Naive B cell (primary cell): ENCODE measurements at regions not wholly inside any gene's neighbourhood (a gene's known extent, or its start where the extent isn't known, plus 50 kb on each side); places are given as distances from the start of the nearest gene placed in this dataset.
"Not testable (repeated sequence)": the region's sequence is repeated elsewhere in the genome, so short reads cannot be mapped to it uniquely, and the experiment has no call there.

Source experiments
- ATAC-seq, 2 donors: fragments of 150-1000 bp; cut with Tn5 transposase; 2 replicates each; pipeline ENCODE4 v1.10.0; 2021; ENCODE audit warnings: low read depth in 2 of 2, mild to moderate bottlenecking in 2 of 2, moderate library complexity in 2 of 2
- DNase-seq: peaks from one replicate; pipeline ENCODE4 v3.0.0; 2022
- H3K27ac Mint-ChIP-seq, 6 donors: one replicate each; pipeline ENCODE4 v1.8.0; 2020 to 2022; ENCODE audit warnings: mild to moderate bottlenecking in 6 of 6, mixed read lengths in 6 of 6, moderate library complexity in 5 of 6, inconsistent platforms in 2 of 6
- H3K27me3 Mint-ChIP-seq, 3 donors: one replicate each; pipeline ENCODE4 v1.8.0; 2021 to 2022; ENCODE audit warnings: mixed read lengths in 3 of 3, mild to moderate bottlenecking in 1 of 3
- H3K36me3 Mint-ChIP-seq, 2 donors: one replicate each; pipeline ENCODE4 v1.8.0; 2020 to 2022; ENCODE audit warnings: mixed read lengths in 2 of 2, inconsistent platforms in 1 of 2, mild to moderate bottlenecking in 1 of 2
- H3K4me1 Mint-ChIP-seq, 3 donors: one replicate each; pipeline ENCODE4 v1.8.0; 2020 to 2022; ENCODE audit warnings: mixed read lengths in 3 of 3, inconsistent platforms in 1 of 3, mild to moderate bottlenecking in 1 of 3, moderate library complexity in 1 of 3
- H3K4me3 Mint-ChIP-seq, 8 donors: one replicate each; pipeline ENCODE4 v1.8.0; 2020 to 2022; ENCODE audit warnings: mild to moderate bottlenecking in 8 of 8, mixed read lengths in 8 of 8, moderate library complexity in 8 of 8, inconsistent platforms in 2 of 8
- H3K9me3 Mint-ChIP-seq, 7 donors: one replicate each; pipeline ENCODE4 v1.8.0; 2020 to 2022; ENCODE audit warnings: mixed read lengths in 7 of 7, mild to moderate bottlenecking in 5 of 7, inconsistent platforms in 2 of 7, moderate library complexity in 1 of 7

DNA sequence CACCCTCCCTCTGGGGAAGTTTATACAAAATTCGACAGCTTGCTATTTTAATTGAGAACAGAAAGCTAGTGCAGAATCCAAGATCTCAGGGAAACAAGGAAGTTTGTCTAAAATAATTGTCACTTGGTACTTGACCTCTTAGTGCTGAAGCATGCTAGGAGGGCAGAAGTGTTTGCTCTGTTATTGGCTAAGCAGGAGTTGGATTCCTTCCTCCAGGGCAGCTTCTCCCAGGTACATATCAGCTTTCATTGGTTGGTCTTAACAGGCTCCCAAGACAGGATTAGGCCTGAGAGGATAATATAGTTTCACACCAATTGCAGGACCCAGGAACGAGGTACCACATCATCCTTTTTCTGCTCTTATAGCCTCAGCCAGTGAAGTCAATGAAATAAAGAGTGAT, 432.8 kb downstream of the IRX1 start:
- Mint-ChIP-seq H3K36me3 (peaks cover 0 to 7% of the 10 kb centered on the region in 2 donors), H3K4me1 (peaks cover 0 to under 1% (median 0%) of the 10 kb centered on the region in 3 donors), H3K9me3 (peaks cover 0 to 13% (median 5%) of the 10 kb centered on the region in 7 donors), H3K27ac (no peak overlapping the region), H3K4me3 (peak overlapping the region in 1 of 8 donors; percentile 41), H3K27me3 (peaks cover 1 to 15% (median 6%) of the 10 kb centered on the region in 3 donors)
- ATAC-seq (no peak), DNase-seq (no peak)

DNA sequence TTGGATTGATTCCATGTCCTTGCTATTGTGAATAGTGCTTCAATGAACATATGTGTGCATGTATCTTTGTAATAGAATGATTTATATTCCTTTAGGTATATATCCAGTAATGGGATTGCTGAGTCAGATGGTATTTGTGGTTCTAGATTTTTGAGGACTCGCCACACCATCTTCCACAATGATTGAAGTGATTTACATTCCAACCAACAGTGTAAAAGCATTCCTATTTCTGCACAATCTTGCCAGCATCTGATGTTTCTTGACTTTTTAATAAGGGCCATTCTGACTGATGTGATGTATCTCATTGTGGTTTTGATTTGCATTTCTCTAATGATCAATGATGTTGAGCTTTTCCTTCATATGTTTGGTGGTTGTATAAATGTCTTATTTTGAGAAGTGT, 437.9 kb downstream of the IRX1 start:
- H3K27me3 Mint-ChIP-seq, ATAC-seq: not testable (repeated sequence)

DNA sequence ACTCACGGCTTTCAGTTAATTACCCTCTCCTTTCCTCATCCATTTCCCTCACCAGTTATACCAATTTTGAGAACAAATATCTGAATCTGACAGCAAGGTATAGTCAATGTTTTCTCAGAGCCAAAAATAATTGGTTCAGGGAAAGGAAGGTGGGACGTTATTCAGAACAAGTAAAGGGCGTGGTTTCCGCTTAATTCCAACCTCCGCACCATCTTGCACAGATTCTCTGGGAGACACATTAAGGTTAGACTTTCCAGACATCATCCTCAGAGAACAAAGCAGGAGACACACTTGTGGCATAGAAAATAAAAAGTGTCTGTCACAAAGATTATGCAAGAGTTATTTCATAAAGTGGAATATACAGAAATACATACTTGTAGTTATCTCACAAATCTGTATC, 441.2 kb downstream of the IRX1 start:
- no peak for DNase-seq
- no peak overlapping the region for H3K4me3 Mint-ChIP-seq
- H3K9me3 Mint-ChIP-seq = peaks cover 0 to 7% (median 4%) of the 10 kb centered on the region in 7 donors
- H3K27me3 Mint-ChIP-seq = no peaks in the 10 kb centered on the region
- no peaks in the 10 kb centered on the region for H3K4me1 Mint-ChIP-seq
- no peak overlapping the region for H3K27ac Mint-ChIP-seq
- no peak for ATAC-seq
- no peaks in the 10 kb centered on the region for H3K36me3 Mint-ChIP-seq

More for the DNA sequence above, 437.9 kb downstream of the IRX1 start:
- H3K27ac Mint-ChIP-seq, H3K4me1 Mint-ChIP-seq, DNase-seq, H3K36me3 Mint-ChIP-seq, H3K4me3 Mint-ChIP-seq: not testable (repeated sequence)
- H3K9me3 Mint-ChIP-seq = peaks cover 4 to 16% (median 7%) of the 10 kb centered on the region in 7 donors

DNA sequence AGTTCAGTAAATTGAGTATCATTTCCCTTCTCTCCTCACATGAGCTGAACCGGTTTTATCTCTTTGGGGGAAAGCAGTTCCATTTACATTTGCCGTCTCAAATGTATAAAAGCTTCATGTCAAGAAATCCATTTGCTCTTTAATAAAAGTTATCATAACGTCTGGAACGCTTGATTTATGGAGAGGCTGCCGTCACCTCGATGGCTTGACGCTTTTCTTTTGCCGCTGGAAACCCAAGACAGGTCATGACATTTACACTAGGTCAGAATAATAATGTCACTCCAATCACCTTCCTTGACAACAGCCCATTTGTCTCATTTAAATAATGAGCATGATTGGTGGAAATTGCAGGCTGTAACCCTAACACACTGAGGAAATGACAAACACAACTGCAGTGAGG, 443.4 kb downstream of the IRX1 start:
- no peak overlapping the region for H3K27ac Mint-ChIP-seq
- no peaks in the 10 kb centered on the region for H3K27me3 Mint-ChIP-seq

DNA sequence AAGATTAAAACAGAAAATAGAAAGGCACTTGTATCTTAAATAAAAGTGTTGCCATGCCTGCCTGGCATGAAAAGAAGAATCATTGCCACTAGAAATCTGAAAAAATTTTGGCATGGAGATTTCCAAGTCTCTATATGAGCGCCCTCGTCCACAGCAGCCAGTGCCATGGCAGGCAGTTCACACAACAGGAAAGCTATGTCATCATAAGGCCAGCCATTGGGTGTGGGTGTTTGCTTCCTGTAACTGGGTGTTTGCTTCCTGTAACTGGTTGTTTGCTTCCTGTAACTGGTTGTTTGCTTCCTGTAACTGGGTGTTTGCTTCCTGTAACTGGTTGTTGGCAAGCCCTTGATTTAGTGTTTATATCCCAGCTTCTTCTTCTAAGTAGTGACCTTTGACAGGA, 446.7 kb downstream of the IRX1 start:
- no peak overlapping the region for H3K4me3 Mint-ChIP-seq
- no peaks in the 10 kb centered on the region for H3K36me3 Mint-ChIP-seq
- H3K27me3 Mint-ChIP-seq = no peaks in the 10 kb centered on the region
- ATAC-seq (no peak), DNase-seq (no peak)
- peaks cover 0 to 2% (median 0%) of the 10 kb centered on the region in 3 donors for H3K4me1 Mint-ChIP-seq
- H3K9me3 Mint-ChIP-seq = peaks cover 0 to 4% (median 3%) of the 10 kb centered on the region in 7 donors
- no peak overlapping the region for H3K27ac Mint-ChIP-seq

More for the DNA sequence above, 443.4 kb downstream of the IRX1 start:
- Mint-ChIP-seq H3K36me3 (no peaks in the 10 kb centered on the region), H3K4me3 (no peak overlapping the region), H3K9me3 (peaks cover 0 to 7% (median 3%) of the 10 kb centered on the region in 7 donors), H3K4me1 (peaks cover 0 to 2% (median 0%) of the 10 kb centered on the region in 3 donors)
- DNase-seq = no peak
- ATAC-seq = no peak

DNA sequence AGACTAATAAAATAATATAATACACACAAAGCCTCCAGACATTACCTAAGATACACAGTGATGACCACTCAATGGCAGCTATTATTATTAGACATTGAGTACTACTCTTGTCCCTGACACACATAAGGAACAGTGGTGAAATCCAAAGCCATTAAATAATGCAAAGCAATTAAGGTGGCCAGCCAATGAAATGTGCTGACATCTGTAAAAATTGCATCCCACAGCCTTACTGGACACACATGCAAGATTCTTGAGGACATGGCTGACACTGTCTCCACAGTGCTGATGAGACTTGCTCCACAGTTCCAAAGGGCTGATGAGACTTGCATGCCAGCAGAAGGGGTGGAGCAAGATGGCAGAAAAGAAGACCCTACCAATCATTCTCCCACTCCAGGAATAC, 447.5 kb downstream of the IRX1 start:
- Mint-ChIP-seq H3K4me1 (peaks cover 0 to 2% (median 0%) of the 10 kb centered on the region in 3 donors), H3K4me3 (no peak overlapping the region), H3K36me3 (no peaks in the 10 kb centered on the region), H3K9me3 (peaks cover 0 to 4% (median 3%) of the 10 kb centered on the region in 7 donors), H3K27ac (no peak overlapping the region), H3K27me3 (no peaks in the 10 kb centered on the region)
- no peak for DNase-seq
- no peak for ATAC-seq

DNA sequence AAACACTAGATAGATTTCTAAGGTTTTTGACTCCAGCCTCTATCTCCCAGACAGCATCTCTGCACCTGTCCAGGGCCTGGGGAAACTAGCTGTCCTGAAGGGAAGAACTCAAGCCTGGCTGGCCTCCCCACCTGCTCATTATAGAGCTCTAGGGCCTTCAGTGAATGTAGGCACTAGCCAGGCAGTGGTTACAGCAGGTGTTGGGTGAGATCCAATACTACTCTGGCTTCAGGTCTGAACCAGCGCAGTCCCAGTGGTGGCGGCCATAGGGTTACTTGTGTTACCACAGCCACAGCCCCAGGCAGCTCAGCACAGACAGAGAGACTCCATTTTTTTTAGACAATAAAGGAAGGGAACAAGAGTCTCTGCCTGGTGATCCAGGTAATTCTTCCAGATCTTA, 449.2 kb downstream of the IRX1 start:
- Mint-ChIP-seq H3K4me1 (peaks cover 0 to 2% (median 0%) of the 10 kb centered on the region in 3 donors), H3K27me3 (no peaks in the 10 kb centered on the region), H3K36me3 (no peaks in the 10 kb centered on the region), H3K27ac (no peak overlapping the region), H3K9me3 (peaks cover 0 to 5% (median 0%) of the 10 kb centered on the region in 7 donors), H3K4me3 (no peak overlapping the region)
- ATAC-seq (no peak), DNase-seq (no peak)

DNA sequence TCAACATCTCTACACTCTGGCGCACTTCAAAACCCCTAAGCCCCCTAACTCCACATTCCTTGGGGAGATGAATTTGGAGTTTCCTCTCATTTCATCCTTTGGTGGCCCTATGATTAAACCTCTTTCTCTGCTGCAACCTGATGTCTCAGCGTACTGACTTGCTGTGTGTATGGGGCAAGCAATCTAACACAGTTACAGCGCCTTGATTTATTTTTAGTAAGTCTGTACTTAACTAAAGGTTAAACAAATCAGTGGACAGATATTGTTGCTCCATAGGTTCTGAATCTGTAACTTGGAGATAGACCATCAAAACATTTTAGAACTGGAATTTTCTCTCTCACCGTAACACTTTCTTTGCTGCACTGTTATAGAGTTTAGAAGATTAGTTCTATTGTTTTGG, 452.8 kb downstream of the IRX1 start:
- H3K4me1 Mint-ChIP-seq = no peaks in the 10 kb centered on the region
- no peak overlapping the region for H3K4me3 Mint-ChIP-seq
- no peaks in the 10 kb centered on the region for H3K36me3 Mint-ChIP-seq
- H3K9me3 Mint-ChIP-seq = peaks cover 0 to 4% (median 0%) of the 10 kb centered on the region in 7 donors
- H3K27ac Mint-ChIP-seq = no peak overlapping the region
- H3K27me3 Mint-ChIP-seq = no peaks in the 10 kb centered on the region
- ATAC-seq (no peak), DNase-seq (no peak)

DNA sequence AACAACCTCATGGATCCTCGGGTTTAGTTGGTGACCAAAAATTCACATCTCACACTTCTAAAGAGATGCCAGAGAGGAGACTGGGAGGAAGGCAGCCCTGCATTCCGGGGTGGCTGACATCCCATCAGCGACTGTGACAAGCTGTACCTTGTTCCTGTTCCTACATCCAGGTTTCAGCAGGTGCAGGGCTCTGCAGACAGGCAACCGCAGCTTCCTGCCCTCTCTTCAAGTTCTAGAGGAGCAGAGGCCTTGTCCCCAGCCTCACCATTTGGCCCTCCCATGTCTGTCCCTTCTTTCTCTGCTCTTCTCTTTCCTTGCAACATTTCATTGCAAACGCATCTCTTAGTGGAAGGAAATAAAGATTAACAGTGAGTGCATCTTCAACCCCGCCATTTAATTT, 454.6 kb downstream of the IRX1 start:
- H3K36me3 Mint-ChIP-seq = no peaks in the 10 kb centered on the region
- no peak overlapping the region for H3K4me3 Mint-ChIP-seq
- H3K9me3 Mint-ChIP-seq = peaks cover 0 to 4% (median 0%) of the 10 kb centered on the region in 7 donors

DNA sequence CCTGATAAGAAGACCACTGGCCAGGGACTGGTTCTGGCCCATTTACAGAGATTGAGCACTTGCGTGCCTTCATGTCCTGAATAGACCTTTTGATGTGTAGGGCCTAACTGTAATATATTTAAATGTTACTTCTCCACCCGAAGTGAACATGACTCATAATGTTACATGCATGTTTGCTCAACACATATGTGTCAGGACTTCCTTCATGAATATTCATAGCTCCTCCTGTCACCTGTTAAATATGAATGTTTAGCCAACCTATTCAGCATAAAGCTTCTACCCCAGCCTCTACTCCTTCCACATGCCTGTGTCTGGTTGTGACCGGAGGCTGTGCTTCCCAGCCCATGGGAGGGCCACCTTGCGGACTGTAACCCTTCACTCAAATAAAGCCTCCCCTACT, 457.5 kb downstream of the IRX1 start:
- no peaks in the 10 kb centered on the region for H3K4me1 Mint-ChIP-seq
- no peak overlapping the region for H3K4me3 Mint-ChIP-seq
- H3K27ac Mint-ChIP-seq = no peak overlapping the region
- no peaks in the 10 kb centered on the region for H3K36me3 Mint-ChIP-seq
- no peak for DNase-seq
- ATAC-seq = no peak
- no peaks in the 10 kb centered on the region for H3K27me3 Mint-ChIP-seq
- peaks cover 0 to 8% (median 4%) of the 10 kb centered on the region in 7 donors for H3K9me3 Mint-ChIP-seq

More for the DNA sequence above, 454.6 kb downstream of the IRX1 start:
- DNase-seq (no peak), ATAC-seq (no peak)
- Mint-ChIP-seq H3K27ac (no peak overlapping the region), H3K4me1 (no peaks in the 10 kb centered on the region), H3K27me3 (no peaks in the 10 kb centered on the region)

DNA sequence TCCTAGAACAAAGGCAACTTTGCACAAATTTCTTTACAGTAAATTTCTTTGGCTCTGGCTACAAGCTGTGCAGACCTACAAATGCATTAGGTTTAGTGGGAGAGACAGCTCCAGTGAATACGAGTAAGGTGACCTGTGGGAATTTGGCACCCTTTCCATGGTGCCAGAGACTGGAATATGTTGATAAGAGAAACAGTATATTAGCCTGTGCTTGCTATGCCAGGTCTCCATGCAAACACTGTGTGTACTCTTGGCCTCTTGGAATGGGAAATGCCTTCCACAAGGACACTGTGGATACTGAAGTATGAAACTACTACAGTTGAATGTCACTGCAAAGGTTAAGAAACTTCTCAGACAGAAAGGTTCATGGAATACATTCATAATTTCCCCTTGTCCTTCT, 458.5 kb downstream of the IRX1 start:
- no peaks in the 10 kb centered on the region for H3K27me3 Mint-ChIP-seq
- ATAC-seq = no peak

DNA sequence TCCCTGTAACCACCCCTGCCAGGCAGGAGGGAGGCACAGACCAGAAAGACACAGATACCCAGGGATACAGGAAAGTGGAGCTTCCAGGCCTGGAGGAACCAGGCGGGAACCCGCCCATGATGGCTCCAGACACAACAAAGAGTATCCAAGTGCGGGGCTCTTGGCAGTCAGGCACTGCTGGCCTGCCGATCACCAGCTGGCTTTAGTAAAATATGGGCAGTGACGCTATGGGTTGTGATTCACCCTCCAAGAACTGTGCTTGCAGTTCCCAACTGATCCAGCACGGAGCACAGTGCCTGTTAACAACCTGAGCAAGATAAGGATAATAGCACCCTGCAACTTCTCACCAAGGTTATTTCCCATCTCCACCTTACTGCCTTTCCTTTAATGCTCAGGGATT, 463.3 kb downstream of the IRX1 start:
- DNase-seq = no peak
- no peaks in the 10 kb centered on the region for H3K27me3 Mint-ChIP-seq
- no peak overlapping the region for H3K27ac Mint-ChIP-seq
- peaks cover 0 to 5% (median 0%) of the 10 kb centered on the region in 7 donors for H3K9me3 Mint-ChIP-seq
- no peak overlapping the region for H3K4me3 Mint-ChIP-seq
- no peak for ATAC-seq
- no peaks in the 10 kb centered on the region for H3K36me3 Mint-ChIP-seq
- no peaks in the 10 kb centered on the region for H3K4me1 Mint-ChIP-seq

More for the DNA sequence above, 458.5 kb downstream of the IRX1 start:
- no peak overlapping the region for H3K27ac Mint-ChIP-seq
- H3K9me3 Mint-ChIP-seq = peaks cover 0 to 8% (median 4%) of the 10 kb centered on the region in 7 donors
- DNase-seq = no peak
- no peak overlapping the region for H3K4me3 Mint-ChIP-seq
- no peaks in the 10 kb centered on the region for H3K36me3 Mint-ChIP-seq
- no peaks in the 10 kb centered on the region for H3K4me1 Mint-ChIP-seq

DNA sequence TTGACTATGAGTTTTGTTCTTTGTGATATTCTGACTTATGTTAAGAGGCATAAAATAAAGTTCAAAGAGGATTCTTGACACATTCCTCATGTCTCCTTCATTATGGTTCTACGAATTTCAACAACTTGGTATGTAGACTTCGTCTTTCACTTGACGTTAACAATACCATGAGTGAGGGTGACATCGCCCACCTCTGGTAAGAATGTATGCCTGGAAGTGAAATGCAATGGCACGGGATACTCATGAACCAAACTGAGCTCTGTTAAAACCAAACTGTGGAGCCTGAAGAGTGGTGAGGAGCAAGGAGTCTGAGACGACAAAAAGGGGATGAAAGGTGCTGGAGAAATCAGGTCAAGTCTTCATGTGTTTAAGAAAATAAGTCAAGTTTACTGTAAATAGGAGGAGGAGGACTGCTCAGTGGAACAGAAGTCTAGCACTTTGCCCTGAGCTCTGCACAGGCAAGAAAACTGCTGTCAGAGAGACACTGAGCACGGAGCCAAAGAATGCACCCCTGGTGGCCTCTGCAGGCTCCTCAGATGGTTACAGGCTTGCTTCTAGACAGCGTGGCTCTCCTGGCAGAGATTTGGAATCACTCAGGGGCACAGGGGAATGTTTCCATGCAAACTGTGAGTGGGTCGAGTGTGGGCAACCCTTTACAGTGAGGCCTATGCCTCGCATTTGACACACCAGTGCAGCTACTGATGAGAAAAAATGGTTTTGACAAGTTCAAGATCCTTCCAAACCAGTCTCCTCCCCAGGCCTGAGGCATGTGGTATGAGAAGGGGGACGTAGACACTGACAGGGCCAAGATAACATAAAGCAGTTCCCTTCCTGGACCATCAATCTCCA, 470.1 kb downstream of the IRX1 start:
- ATAC-seq (no peak), DNase-seq (no peak)
- no peaks in the 10 kb centered on the region for H3K36me3 Mint-ChIP-seq
- H3K27me3 Mint-ChIP-seq = no peaks in the 10 kb centered on the region
- peaks cover 0 to 4% (median 0%) of the 10 kb centered on the region in 7 donors for H3K9me3 Mint-ChIP-seq
- no peak overlapping the region for H3K4me3 Mint-ChIP-seq
- H3K4me1 Mint-ChIP-seq = no peaks in the 10 kb centered on the region
- H3K27ac Mint-ChIP-seq = no peak overlapping the region

DNA sequence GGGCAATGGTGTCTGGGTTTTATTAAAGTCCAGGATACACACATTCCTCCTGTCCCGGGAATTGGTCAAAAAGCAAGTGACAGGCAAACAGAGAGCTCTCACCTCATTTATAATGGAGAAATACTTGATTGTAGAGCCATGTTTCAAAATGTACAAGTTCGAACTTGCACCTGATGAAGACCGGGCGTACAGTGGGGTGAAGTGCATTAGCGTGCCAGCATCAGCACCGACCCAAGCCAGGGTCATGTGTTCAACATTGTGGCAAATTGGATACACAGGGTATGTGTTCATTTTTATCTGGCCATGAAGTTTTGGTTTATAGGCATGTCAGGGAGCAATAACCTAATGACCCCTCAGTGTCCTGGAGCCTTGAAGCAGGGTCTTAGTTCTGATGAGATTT, 472.5 kb downstream of the IRX1 start:
- Mint-ChIP-seq H3K9me3 (peaks cover 0 to 4% (median 0%) of the 10 kb centered on the region in 7 donors), H3K4me1 (no peaks in the 10 kb centered on the region), H3K27ac (no peak overlapping the region), H3K36me3 (no peaks in the 10 kb centered on the region), H3K27me3 (no peaks in the 10 kb centered on the region), H3K4me3 (no peak overlapping the region)
- DNase-seq = no peak
- ATAC-seq = no peak
